ENCODE measurements at regions not wholly inside any gene's neighbourhood (a gene's known extent, or its start where the extent isn't known, plus 50 kb on each side); places are given as distances from the start of the nearest gene placed in this dataset.
"Not testable (repeated sequence)": the region's sequence is repeated elsewhere in the genome, so short reads cannot be mapped to it uniquely, and the experiment has no call there.

GRCh38 chr7:124106575-124106974 lies 73.7 kb upstream of the TMEM229A start:
- no peak for DNase-seq
- Mint-ChIP-seq H3K4me1 (no peaks in the 10 kb centered on the region), H3K36me3 (ENCODE audit: low read depth) (no peaks in the 10 kb centered on the region), H3K27ac (no peak overlapping the region), H3K9me3 (no peaks in the 10 kb centered on the region), H3K27me3 (no peaks in the 10 kb centered on the region), H3K4me3 (no peak overlapping the region)
- ChIA-PET CTCF (no interaction called here), POLR2A (no interaction called here)

DNA sequence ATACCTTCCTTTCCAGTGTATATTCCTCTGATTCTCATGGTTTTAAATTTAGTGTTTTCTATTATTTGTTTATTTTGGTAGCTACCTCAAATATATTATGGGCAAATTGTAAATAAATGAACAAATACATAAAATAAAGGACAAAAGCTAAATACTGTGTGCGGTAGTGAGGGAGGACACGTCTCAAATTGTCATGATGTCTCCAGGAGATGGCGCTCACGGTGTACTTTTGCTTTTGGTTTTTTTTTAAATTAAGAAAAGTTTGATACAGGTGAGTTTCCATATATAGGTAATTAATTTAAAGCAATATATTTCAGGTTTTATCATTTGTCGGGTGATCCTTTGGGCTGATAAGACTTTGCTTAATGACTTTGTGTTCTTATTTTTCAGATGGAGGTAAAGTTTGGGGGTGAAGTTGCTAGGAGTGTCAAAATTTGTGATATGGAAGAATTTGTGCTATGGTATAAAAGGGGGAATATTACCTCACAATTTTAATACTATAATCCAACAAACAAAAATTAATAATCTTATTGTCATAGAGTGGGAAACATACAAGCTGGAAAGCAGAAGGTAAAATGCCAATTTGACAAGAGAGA lies 68.4 kb upstream of the TMEM229A start:
- H3K4me1 Mint-ChIP-seq: no peaks in the 10 kb centered on the region
- CTCF ChIA-PET: interaction anchor here (1.9 kb wide), 1 partner anchor 683 kb away, joined by 7 read pairs; no protein-coding TSS in a partner anchor
- H3K36me3 Mint-ChIP-seq (ENCODE audit: low read depth): no peaks in the 10 kb centered on the region
- POLR2A ChIA-PET: no interaction called here
- no peak for DNase-seq
- no peak overlapping the region for H3K27ac Mint-ChIP-seq
- H3K4me3 Mint-ChIP-seq: no peak overlapping the region
- no peaks in the 10 kb centered on the region for H3K9me3 Mint-ChIP-seq
- no peaks in the 10 kb centered on the region for H3K27me3 Mint-ChIP-seq

GRCh38 chr7:124100190-124100589 lies 67.3 kb upstream of the TMEM229A start:
- Mint-ChIP-seq H3K4me1 (no peaks in the 10 kb centered on the region), H3K9me3 (no peaks in the 10 kb centered on the region), H3K27me3 (no peaks in the 10 kb centered on the region), H3K36me3 (ENCODE audit: low read depth) (no peaks in the 10 kb centered on the region), H3K4me3 (no peak overlapping the region), H3K27ac (no peak overlapping the region)
- DNase-seq: no peak
- ChIA-PET POLR2A (no interaction called here), CTCF (no interaction called here)

DNA sequence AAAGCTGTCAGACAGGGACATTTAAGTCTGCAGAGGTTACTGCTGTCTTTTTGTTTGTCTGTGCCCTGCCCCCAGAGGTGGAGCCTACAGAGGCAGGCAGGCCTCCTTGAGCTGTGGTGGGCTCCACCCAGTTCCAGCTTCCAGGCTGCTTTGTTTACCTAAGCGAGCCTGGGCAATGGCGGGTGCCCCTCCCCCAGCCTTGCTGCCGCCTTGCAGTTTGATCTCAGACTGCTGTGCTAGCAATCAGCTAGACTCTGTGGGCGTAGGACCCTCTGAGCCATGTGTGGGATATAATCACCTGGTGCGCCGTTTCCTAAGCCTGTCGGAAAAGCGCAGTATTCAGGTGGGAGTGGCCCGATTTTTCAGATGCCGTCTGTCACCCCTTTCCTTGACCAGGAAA lies 66.7 kb upstream of the TMEM229A start:
- H3K4me1 Mint-ChIP-seq; POLR2A ChIA-PET; H3K4me3 Mint-ChIP-seq; H3K9me3 Mint-ChIP-seq; DNase-seq; H3K27me3 Mint-ChIP-seq; CTCF ChIA-PET; H3K36me3 Mint-ChIP-seq (ENCODE audit: low read depth); H3K27ac Mint-ChIP-seq: not testable (repeated sequence)

DNA sequence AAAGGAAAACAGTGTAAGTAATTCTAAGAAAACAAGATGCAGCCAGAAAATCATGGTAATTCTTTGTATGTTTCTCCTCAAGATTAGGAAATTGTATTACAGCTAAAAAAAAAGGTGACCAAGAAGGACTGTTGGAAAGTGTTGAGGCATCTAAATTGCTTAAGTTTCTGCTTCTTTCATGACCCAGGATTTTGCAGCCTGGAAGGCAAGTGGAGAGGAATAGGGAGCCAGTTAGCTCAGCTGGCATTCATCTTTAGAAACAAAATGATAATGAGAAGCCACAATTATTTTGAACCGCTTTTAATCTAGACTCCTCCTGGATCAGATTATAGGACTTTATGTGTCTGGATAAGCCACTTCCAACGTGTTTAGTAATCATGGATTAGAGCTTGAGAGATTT lies 56.8 kb upstream of the TMEM229A start:
- no peak overlapping the region for H3K4me3 Mint-ChIP-seq
- CTCF ChIA-PET: no interaction called here
- POLR2A ChIA-PET: no interaction called here
- peaks cover 2% of the 10 kb centered on the region for H3K9me3 Mint-ChIP-seq
- H3K4me1 Mint-ChIP-seq: no peaks in the 10 kb centered on the region
- no peaks in the 10 kb centered on the region for H3K36me3 Mint-ChIP-seq (ENCODE audit: low read depth)
- no peaks in the 10 kb centered on the region for H3K27me3 Mint-ChIP-seq
- no peak overlapping the region for H3K27ac Mint-ChIP-seq
- no peak for DNase-seq

- H3K27ac Mint-ChIP-seq: no peak overlapping the region
- CTCF ChIA-PET: no interaction called here
These were observed 55.7 kb upstream of the TMEM229A start for GRCh38 chr7:124088590-124088989.

DNA sequence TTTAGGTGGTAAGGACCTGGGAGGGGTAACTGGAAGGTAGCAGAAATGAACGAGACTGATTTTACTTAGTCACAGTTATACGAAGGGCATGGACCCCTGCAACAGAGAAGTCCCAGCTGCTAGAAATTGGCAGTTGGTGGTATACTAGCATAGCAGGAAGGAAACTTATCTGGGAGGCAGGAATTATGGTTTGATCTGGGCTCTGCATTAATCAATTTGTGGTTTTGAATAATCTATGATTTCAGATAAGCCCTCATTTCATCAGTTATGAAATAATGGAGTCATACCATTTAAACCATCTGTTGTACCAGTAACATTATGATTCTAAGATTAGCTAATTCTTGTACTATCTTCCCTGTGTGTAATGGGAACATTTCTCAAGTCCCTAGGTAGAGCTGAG lies 54.0 kb upstream of the TMEM229A start:
- Mint-ChIP-seq H3K9me3 (no peaks in the 10 kb centered on the region), H3K4me3 (no peak overlapping the region), H3K36me3 (ENCODE audit: low read depth) (no peaks in the 10 kb centered on the region), H3K27me3 (no peaks in the 10 kb centered on the region), H3K4me1 (no peaks in the 10 kb centered on the region), H3K27ac (no peak overlapping the region)
- ChIA-PET POLR2A (no interaction called here), CTCF (no interaction called here)
- DNase-seq: no peak

More at GRCh38 chr7:124088590-124088989, 55.7 kb upstream of the TMEM229A start:
- no peak for DNase-seq
- no peaks in the 10 kb centered on the region for H3K27me3 Mint-ChIP-seq
- POLR2A ChIA-PET: no interaction called here
- no peaks in the 10 kb centered on the region for H3K9me3 Mint-ChIP-seq
- no peaks in the 10 kb centered on the region for H3K4me1 Mint-ChIP-seq
- H3K36me3 Mint-ChIP-seq (ENCODE audit: low read depth): no peaks in the 10 kb centered on the region
- H3K4me3 Mint-ChIP-seq: no peak overlapping the region

DNA sequence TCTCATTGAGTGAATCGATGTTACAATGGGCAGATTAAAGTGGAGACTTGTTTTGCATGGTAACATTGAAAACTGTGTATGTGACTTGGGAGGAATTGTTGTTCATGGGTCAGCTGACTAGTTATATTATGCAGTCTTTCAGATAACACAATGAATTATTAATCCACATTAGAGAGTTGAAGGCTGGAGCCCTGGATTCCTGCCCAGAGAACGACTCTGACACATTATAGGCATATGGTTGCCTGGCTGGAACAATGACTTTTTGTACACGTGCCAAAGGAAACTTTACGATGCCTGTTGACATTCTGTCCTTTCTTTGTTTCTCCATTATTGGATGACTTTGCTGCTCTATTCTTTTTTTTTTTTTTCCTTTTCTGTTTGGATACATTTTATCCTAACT lies 52.3 kb upstream of the TMEM229A start:
- CTCF ChIA-PET: no interaction called here

DNA sequence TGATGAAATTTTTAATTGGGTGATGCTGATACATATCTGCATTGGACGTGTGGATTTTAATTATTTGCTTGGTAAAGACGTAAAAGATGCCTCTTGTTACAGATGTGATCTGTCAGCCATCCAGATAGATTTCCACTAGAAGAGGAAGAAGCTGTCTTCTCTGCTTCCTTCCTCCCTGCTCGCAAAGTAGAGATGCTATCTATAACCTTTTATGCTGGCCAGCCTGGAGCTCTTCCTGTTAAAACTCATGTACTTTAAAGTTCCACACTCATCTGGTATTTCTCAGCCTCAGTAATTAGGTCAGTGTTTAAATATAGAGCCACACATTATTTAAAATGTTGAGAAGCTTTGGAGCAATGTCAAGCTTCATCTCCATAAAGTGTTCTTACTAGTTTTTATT lies 51.2 kb upstream of the TMEM229A start:
- Mint-ChIP-seq H3K9me3 (no peaks in the 10 kb centered on the region), H3K4me3 (no peak overlapping the region), H3K36me3 (ENCODE audit: low read depth) (no peaks in the 10 kb centered on the region), H3K27ac (no peak overlapping the region), H3K27me3 (no peaks in the 10 kb centered on the region), H3K4me1 (no peaks in the 10 kb centered on the region)
- CTCF ChIA-PET: no interaction called here
- POLR2A ChIA-PET: no interaction called here
- no peak for DNase-seq

More for the DNA sequence above, 52.3 kb upstream of the TMEM229A start:
- no peak for DNase-seq
- Mint-ChIP-seq H3K27me3 (no peaks in the 10 kb centered on the region), H3K36me3 (ENCODE audit: low read depth) (no peaks in the 10 kb centered on the region), H3K9me3 (no peaks in the 10 kb centered on the region), H3K4me1 (no peaks in the 10 kb centered on the region), H3K4me3 (no peak overlapping the region), H3K27ac (no peak overlapping the region)
- POLR2A ChIA-PET: no interaction called here
